HepG2 (cell line): ENCODE measurements at regions not wholly inside any gene's neighbourhood (a gene's known extent, or its start where the extent isn't known, plus 50 kb on each side); places are given as distances from the start of the nearest gene placed in this dataset.
"Not testable (repeated sequence)": the region's sequence is repeated elsewhere in the genome, so short reads cannot be mapped to it uniquely, and the experiment has no call there.

ENCODE experiments used
- ATAC-seq: fragments of 200-7000 bp; cut with Tn5 transposase; 3 replicates; pipeline ENCODE4 v1.9.1; 2020; ENCODE audit warnings: mild to moderate bottlenecking, moderate library complexity
- BruUV-seq: library from RNA; stranded (reverse); fragments of 400-500 nt; replicated peaks from 2 replicates; lab custom pipeline; 2021; lab: Mats Ljungman, UMichigan
- CTCF ChIA-PET: fragments of 300-600 bp; formaldehyde crosslinking; extraction: SDS; loops from one replicate; lab custom pipeline; 2021; ENCODE audit warnings: low total read pairs, inconsistent platforms, low intra/inter-chr PET ratio; lab: Yijun Ruan, JAX
- POLR2A ChIA-PET: fragments of 350-600 bp; sonication (Branson Sonifier 250); formaldehyde crosslinking; loops from one replicate; lab custom pipeline; 2020; ENCODE audit warnings: antibody characterized with exemption, inconsistent platforms; lab: Yijun Ruan, JAX
- DNase-seq: peaks from one replicate; pipeline ENCODE4 v3.0.0-alpha.2; 2015; ENCODE audit warnings: low spot score
- FAIRE-seq: peaks from 3 replicates; lab custom pipeline; 2011; peaks lifted over from hg19 to GRCh38; lab: Jason Lieb, UNC
- H2AFZ ChIP-seq: one replicate; pipeline ENCODE4 v1.6.1; 2011; ENCODE audit warnings: low read length, inconsistent platforms
- H3K27ac ChIP-seq: fragments of 300-600 bp; 3 replicates; pipeline ENCODE4 v1.8.0; 2011; ENCODE audit warnings: mixed run types, mild to moderate bottlenecking, mixed read lengths, low read length, inconsistent platforms; ENCODE audit not compliant: insufficient read depth; ENCODE audit errors: extremely low read length
- H3K27me3 ChIP-seq, 2 experiments: fragments of 200-600 bp in 1 of 2; 2 replicates in 1 of 2; 3 replicates in 1 of 2; pipeline versions ENCODE4 v1.6.0 to v1.8.0; 2011; ENCODE audit warnings: low read length in 2 of 2, mild to moderate bottlenecking in 2 of 2, moderate library complexity in 2 of 2, inconsistent platforms in 1 of 2; ENCODE audit not compliant: insufficient read depth in 2 of 2, control insufficient read depth in 1 of 2
- H3K36me3 ChIP-seq, 2 experiments: fragments of 200-600 bp in 1 of 2; replicated peaks in 1 of 2; 2 replicates in 1 of 2; 3 replicates in 1 of 2; pipeline versions ENCODE4 v1.5.1 to v1.8.0; 2011; ENCODE audit warnings: low read length in 2 of 2, inconsistent platforms in 1 of 2; ENCODE audit not compliant: insufficient read depth in 2 of 2, control insufficient read depth in 1 of 2
- H3K4me1 ChIP-seq: 2 replicates; pipeline ENCODE4 v1.5.1; 2012; ENCODE audit warnings: low read length, inconsistent platforms; ENCODE audit not compliant: insufficient read depth
- H3K4me2 ChIP-seq: 2 replicates; pipeline ENCODE4 v1.6.0; 2011; ENCODE audit warnings: low read depth, low read length, inconsistent platforms
- H3K4me3 ChIP-seq, 3 experiments: fragments of 200-600 bp in 1 of 3; sonication (generic), shearing (Covaris generic) in 1 of 3; replicated peaks in 1 of 3; 2 replicates each; pipeline ENCODE4 v1.5.1; 2011 to 2016; ENCODE audit warnings: low read length in 3 of 3, inconsistent platforms in 2 of 3, low read depth in 2 of 3, mild to moderate bottlenecking in 2 of 3, control low read depth in 1 of 3, mixed read lengths in 1 of 3; ENCODE audit not compliant: insufficient read depth in 1 of 3
- H3K79me2 ChIP-seq: one replicate; pipeline ENCODE4 v1.6.1; 2011; ENCODE audit warnings: low read length, inconsistent platforms; ENCODE audit not compliant: insufficient read depth
- H3K9ac ChIP-seq: 2 replicates; pipeline ENCODE4 v1.6.0; 2011; ENCODE audit warnings: mild to moderate bottlenecking, low read depth, low read length, inconsistent platforms; ENCODE audit not compliant: insufficient read depth
- H3K9me3 ChIP-seq: 2 replicates; pipeline ENCODE4 v1.5.1; 2012; ENCODE audit warnings: mild to moderate bottlenecking, low read length
- H4K20me1 ChIP-seq: 2 replicates; pipeline ENCODE4 v1.6.0; 2011; ENCODE audit warnings: inconsistent platforms, mild to moderate bottlenecking, low read length, moderate library complexity; ENCODE audit not compliant: insufficient read depth
- HNRNPK ChIP-seq: fragments of 200-400 bp; formaldehyde crosslinking; IDR thresholded peaks from 2 replicates; pipeline ENCODE4 v1.6.1; 2018; ENCODE audit warnings: low read length, low read depth, moderate library complexity, mild to moderate bottlenecking; ENCODE audit not compliant: poor library complexity, severe bottlenecking
- ZSCAN22 ChIP-seq: sonication (generic); formaldehyde crosslinking; IDR thresholded peaks from 2 replicates; pipeline ENCODE4 v1.4.0; 2020; ENCODE audit warnings: mild to moderate bottlenecking, missing genetic modification reagents
- WGBS: methylation state at CpG from one replicate; pipeline ENCODE4 v1.1.6; 2017; ENCODE audit warnings: low lambda C conversion rate; 5-methylcytosine and 5-hydroxymethylcytosine counted together
- in situ Hi-C: cut with HindIII; loops from 2 replicates; pipeline ENCODE4 v1.10.0; 2017; ENCODE audit warnings: low pct_unique_long_range_greater_than_20kb; ENCODE audit not compliant: extremely low pct_ligation_motif_present
- intact Hi-C: fragments of 100-400 bp; cut with micrococcal nuclease; formaldehyde crosslinking; loops from one replicate; pipeline ENCODE4 v1.10.0; 2022; ENCODE audit not compliant: unreplicated experiment
- TF ChIP-seq, protein P1 (sequence below): sonication (generic); formaldehyde crosslinking; IDR thresholded peaks from 2 replicates; pipeline ENCODE4 v1.4.0; 2020; ENCODE audit warnings: mild to moderate bottlenecking, missing genetic modification reagents
- TF ChIP-seq, protein P2 (sequence below): sonication (generic); formaldehyde crosslinking; IDR thresholded peaks from 2 replicates; pipeline ENCODE4 v1.5.1; 2020; ENCODE audit warnings: missing genetic modification reagents, mild to moderate bottlenecking, borderline replicate concordance
- TF ChIP-seq, protein P3 (sequence below): sonication (generic); formaldehyde crosslinking; IDR thresholded peaks from 2 replicates; pipeline ENCODE4 v1.5.0; 2020; ENCODE audit warnings: missing genetic modification reagents

DNA sequence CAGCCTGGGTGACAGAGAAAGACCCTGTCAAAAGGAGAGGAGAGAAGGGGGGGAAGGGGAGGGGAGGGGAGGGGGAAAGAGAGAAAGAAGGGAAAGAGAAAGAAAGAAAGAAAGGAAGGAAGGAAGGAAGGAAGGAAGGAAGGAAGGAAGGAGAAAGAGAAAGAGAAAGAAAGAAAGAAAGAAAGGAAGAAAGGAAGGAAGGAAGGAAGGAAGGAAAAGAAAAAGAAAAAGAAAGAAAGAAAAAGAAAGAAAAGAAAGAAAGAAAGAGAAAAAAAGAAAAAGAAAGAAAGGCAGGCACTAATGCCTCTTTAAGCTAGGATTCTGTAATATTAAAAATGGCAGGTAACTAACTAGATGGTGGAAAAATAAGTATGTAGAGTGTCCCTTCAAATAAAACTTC lies 59.8 kb upstream of the ABLIM1 start:
- BruUV-seq, H2AFZ ChIP-seq, H3K27me3 ChIP-seq, H3K36me3 ChIP-seq, DNase-seq, H3K27ac ChIP-seq, H3K9me3 ChIP-seq, POLR2A ChIA-PET, FAIRE-seq, H4K20me1 ChIP-seq, H3K4me2 ChIP-seq, in situ Hi-C loops, ATAC-seq, H3K4me3 ChIP-seq, H3K9ac ChIP-seq, CTCF ChIA-PET, H3K79me2 ChIP-seq: not testable (repeated sequence)
- intact Hi-C loops, result loop anchor here (10.0 kb wide), 1 partner anchor 407 kb away; no protein-coding TSS in a partner anchor
- H3K4me1 ChIP-seq, result peaks cover 29% of the 10 kb centered on the region
- TF ChIP-seq, protein P1, sequence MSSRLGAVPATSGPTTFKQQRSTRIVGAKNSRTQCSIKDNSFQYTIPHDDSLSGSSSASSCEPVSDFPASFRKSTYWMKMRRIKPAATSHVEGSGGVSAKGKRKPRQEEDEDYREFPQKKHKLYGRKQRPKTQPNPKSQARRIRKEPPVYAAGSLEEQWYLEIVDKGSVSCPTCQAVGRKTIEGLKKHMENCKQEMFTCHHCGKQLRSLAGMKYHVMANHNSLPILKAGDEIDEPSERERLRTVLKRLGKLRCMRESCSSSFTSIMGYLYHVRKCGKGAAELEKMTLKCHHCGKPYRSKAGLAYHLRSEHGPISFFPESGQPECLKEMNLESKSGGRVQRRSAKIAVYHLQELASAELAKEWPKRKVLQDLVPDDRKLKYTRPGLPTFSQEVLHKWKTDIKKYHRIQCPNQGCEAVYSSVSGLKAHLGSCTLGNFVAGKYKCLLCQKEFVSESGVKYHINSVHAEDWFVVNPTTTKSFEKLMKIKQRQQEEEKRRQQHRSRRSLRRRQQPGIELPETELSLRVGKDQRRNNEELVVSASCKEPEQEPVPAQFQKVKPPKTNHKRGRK (CRISPR knock-in tag), result 0 out of 2 replicates have a peak, but pooled peaks have one; percentile 34

DNA sequence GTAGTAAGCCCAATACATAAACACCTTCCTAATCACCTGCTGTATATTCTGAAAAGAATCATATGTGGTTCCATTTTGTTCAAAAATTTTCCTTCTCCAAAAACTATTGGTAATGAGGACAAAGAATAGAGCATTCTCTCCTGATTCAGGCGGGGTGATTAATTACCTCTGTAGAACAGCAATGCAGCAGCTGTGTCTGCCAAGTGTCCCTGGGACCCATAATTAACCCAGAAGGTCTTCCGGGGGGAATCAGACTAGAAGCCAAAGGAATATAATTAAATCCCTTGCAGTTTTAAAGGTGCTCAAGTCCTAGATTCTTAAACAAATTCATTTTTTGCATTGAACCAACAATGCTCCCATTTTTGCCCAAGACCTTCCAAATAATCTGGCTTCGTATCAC lies 60.3 kb upstream of the ABLIM1 start:
- Histone ChIP-seq H3K36me3 (no peaks in the 10 kb centered on the region), H2AFZ (no peak overlapping the region), H3K4me3 (no peak overlapping the region), H3K79me2 (no peaks in the 10 kb centered on the region), H3K27me3 (no peaks in the 10 kb centered on the region), H3K9ac (no peak overlapping the region), H3K4me1 (peaks cover 34% of the 10 kb centered on the region), H3K4me2 (no peak overlapping the region), H3K9me3 (no peaks in the 10 kb centered on the region), H3K27ac (no peak overlapping the region), H4K20me1 (no peaks in the 10 kb centered on the region)
- ATAC-seq (no peak), DNase-seq (no peak), FAIRE-seq (no peak)
- POLR2A ChIA-PET, result no interaction called here
- intact Hi-C loops (loop anchor here (10.0 kb wide), 1 partner anchor 406 kb away; no protein-coding TSS in a partner anchor), in situ Hi-C loops (no loop called here)
- 53% methylated on average over 3 of the region's 3 CpGs for WGBS
- no TSS peak for BruUV-seq
- TF ChIP-seq ZSCAN22 (CRISPR knock-in tag) (no peak), HNRNPK (no peak)
- TF ChIP-seq, protein P2, sequence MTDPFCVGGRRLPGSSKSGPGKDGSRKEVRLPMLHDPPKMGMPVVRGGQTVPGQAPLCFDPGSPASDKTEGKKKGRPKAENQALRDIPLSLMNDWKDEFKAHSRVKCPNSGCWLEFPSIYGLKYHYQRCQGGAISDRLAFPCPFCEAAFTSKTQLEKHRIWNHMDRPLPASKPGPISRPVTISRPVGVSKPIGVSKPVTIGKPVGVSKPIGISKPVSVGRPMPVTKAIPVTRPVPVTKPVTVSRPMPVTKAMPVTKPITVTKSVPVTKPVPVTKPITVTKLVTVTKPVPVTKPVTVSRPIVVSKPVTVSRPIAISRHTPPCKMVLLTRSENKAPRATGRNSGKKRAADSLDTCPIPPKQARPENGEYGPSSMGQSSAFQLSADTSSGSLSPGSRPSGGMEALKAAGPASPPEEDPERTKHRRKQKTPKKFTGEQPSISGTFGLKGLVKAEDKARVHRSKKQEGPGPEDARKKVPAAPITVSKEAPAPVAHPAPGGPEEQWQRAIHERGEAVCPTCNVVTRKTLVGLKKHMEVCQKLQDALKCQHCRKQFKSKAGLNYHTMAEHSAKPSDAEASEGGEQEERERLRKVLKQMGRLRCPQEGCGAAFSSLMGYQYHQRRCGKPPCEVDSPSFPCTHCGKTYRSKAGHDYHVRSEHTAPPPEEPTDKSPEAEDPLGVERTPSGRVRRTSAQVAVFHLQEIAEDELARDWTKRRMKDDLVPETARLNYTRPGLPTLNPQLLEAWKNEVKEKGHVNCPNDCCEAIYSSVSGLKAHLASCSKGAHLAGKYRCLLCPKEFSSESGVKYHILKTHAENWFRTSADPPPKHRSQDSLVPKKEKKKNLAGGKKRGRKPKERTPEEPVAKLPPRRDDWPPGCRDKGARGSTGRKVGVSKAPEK (CRISPR knock-in tag), result no peak
- TF ChIP-seq, protein P3, sequence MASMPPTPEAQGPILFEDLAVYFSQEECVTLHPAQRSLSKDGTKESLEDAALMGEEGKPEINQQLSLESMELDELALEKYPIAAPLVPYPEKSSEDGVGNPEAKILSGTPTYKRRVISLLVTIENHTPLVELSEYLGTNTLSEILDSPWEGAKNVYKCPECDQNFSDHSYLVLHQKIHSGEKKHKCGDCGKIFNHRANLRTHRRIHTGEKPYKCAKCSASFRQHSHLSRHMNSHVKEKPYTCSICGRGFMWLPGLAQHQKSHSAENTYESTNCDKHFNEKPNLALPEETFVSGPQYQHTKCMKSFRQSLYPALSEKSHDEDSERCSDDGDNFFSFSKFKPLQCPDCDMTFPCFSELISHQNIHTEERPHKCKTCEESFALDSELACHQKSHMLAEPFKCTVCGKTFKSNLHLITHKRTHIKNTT (CRISPR knock-in tag), result no peak
- CTCF ChIA-PET, result no interaction called here
